Kidney (tissue), 13 donors: ENCODE measurements at regions not wholly inside any gene's neighbourhood (a gene's known extent, or its start where the extent isn't known, plus 50 kb on each side); places are given as distances from the start of the nearest gene placed in this dataset.

Experiments used
- DNase-seq, 5 donors: peaks; one replicate each; pipeline ENCODE4 v3.0.0-alpha.2; 2013 to 2020
- FAIRE-seq: peaks from 2 replicates; lab custom pipeline; 2012; peaks lifted over from hg19 to GRCh38; lab: Jason Lieb, UNC
- H3K27ac ChIP-seq, 2 donors: one replicate each; pipeline ENCODE4 v1.7.0; 2013; ENCODE audit warnings: low read depth in 2 of 2, low read length in 2 of 2, inconsistent platforms in 1 of 2
- H3K27me3 ChIP-seq: one replicate; pipeline ENCODE4 v1.7.1; 2013; ENCODE audit warnings: low read length, inconsistent platforms; ENCODE audit not compliant: control insufficient read depth, insufficient read depth
- H3K36me3 ChIP-seq, 3 donors: one replicate each; pipeline versions ENCODE4 v1.7.0 to v1.7.1; 2013; ENCODE audit warnings: low read length in 3 of 3, control low read depth in 1 of 3, inconsistent platforms in 1 of 3; ENCODE audit not compliant: insufficient read depth in 3 of 3, control insufficient read depth in 2 of 3
- H3K4me1 ChIP-seq, 3 donors: one replicate each; pipeline versions ENCODE4 v1.7.0 to v1.7.1; 2013; ENCODE audit warnings: low read length in 3 of 3, inconsistent platforms in 1 of 3, low read depth in 1 of 3; ENCODE audit not compliant: control insufficient read depth in 2 of 3, insufficient read depth in 2 of 3
- H3K4me3 ChIP-seq, 3 donors: one replicate each; pipeline versions ENCODE4 v1.7.0 to v1.8.1; 2013; ENCODE audit warnings: low read length in 3 of 3, control low read depth in 1 of 3, inconsistent platforms in 1 of 3
- H3K9ac ChIP-seq, 3 donors: one replicate each; pipeline versions ENCODE4 v1.7.0 to v1.7.1; 2013; ENCODE audit warnings: low read length in 3 of 3, control low read depth in 1 of 3, inconsistent platforms in 1 of 3
- H3K9me3 ChIP-seq, 3 donors: one replicate each; pipeline versions ENCODE4 v1.7.0 to v1.7.1; 2013; ENCODE audit warnings: low read length in 3 of 3, control low read depth in 1 of 3, inconsistent platforms in 1 of 3; ENCODE audit not compliant: control insufficient read depth in 2 of 3, insufficient read depth in 1 of 3
- intact Hi-C: fragments of 100-400 bp; cut with DNase I; formaldehyde crosslinking; loops from one replicate; pipeline ENCODE4 v1.11.1; 2022
- TF ChIP-seq, protein P1 (sequence below): IDR thresholded peaks from 3 replicates; pipeline ENCODE4 v1.5.1; 2012; ENCODE audit warnings: mild to moderate bottlenecking, moderate library complexity, borderline replicate concordance; ENCODE audit not compliant: insufficient read depth; ENCODE audit errors: extremely low read depth
- donor health status: control.
- donor health status: control.
- donor health status: control.
- donor health status: control.
- donor health status: control.
- donor health status: DM: yes; HTN: yes; CAD: no.
- donor health status: Normal renal cell carcinoma (clear cell type).

DNA sequence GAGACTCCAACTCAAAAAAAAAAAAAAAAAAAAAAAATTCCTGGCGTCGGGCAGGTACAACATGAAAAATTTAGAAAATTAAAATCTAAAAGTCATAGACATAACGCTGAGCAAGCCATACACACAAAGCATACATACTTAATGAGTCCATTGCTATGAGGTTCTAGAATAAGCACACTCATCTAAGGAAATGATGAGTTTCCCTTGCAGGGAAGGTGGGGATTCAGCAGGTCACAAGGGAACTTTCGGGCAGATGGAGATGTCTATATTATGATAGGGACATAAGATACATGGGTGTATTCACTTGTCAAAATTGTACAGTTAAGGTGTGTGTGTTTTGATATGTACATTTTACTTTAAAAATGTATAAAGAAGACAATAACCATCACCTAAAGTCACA is 120.2 kb upstream of the LIPC start:
- Histone ChIP-seq H3K27ac (no peak overlapping the region), H3K27me3 (no peaks in the 10 kb centered on the region), H3K4me1 (peaks cover 0 to 5% (median 2%) of the 10 kb centered on the region in 3 donors), H3K9ac (no peak overlapping the region), H3K4me3 (no peak overlapping the region), H3K9me3 (no peaks in the 10 kb centered on the region), H3K36me3 (no peaks in the 10 kb centered on the region)
- no peak for FAIRE-seq
- intact Hi-C loops, result no loop called here
- DNase-seq, result no peak
- TF ChIP-seq, protein P1, sequence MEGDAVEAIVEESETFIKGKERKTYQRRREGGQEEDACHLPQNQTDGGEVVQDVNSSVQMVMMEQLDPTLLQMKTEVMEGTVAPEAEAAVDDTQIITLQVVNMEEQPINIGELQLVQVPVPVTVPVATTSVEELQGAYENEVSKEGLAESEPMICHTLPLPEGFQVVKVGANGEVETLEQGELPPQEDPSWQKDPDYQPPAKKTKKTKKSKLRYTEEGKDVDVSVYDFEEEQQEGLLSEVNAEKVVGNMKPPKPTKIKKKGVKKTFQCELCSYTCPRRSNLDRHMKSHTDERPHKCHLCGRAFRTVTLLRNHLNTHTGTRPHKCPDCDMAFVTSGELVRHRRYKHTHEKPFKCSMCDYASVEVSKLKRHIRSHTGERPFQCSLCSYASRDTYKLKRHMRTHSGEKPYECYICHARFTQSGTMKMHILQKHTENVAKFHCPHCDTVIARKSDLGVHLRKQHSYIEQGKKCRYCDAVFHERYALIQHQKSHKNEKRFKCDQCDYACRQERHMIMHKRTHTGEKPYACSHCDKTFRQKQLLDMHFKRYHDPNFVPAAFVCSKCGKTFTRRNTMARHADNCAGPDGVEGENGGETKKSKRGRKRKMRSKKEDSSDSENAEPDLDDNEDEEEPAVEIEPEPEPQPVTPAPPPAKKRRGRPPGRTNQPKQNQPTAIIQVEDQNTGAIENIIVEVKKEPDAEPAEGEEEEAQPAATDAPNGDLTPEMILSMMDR, result no peak

DNA sequence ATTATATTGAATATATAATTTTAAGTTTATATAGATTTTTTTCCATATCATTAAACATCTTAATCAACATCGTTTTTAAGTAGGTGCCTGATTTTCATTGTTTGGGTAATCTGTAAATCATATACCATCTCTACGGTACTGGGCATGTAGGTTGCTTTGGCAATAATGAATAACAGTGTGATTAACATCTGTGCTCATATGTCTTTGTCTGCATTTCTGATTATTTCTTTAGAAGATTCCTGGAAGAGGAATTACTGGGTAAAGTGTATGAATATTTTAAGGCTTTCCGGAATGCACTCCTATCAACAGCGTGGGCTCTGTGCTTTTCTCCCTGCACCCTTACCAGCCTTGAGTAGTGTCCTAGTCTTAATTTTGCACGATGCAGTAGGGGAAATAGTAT is 119.8 kb upstream of the LIPC start:
- Histone ChIP-seq H3K4me3 (no peak overlapping the region), H3K4me1 (peaks cover 0 to 5% (median 0%) of the 10 kb centered on the region in 3 donors), H3K9ac (no peak overlapping the region), H3K27ac (no peak overlapping the region), H3K27me3 (no peaks in the 10 kb centered on the region), H3K9me3 (no peaks in the 10 kb centered on the region), H3K36me3 (no peaks in the 10 kb centered on the region)
- FAIRE-seq (no peak), DNase-seq (no peak)
- intact Hi-C loops, result no loop called here
- TF ChIP-seq, protein P1, result no peak

DNA sequence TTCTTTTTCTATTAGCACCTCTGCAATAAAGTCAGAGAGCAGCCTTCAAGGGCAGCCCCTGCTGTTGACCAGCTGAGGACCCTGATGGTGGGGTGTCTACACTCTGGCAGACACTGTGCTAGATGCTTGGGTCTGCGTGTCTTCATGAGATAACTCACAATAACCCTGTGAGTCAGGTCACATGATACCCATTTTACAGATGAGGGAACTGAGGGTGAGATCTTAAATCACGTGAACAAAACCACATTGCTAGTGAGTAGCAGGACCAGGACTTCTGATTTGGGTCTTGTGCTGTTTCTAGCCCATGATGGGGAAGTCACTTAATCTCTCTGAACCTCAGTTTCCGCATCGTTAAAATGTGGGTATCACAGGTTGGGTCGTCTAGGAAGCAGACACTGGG is 118.5 kb upstream of the LIPC start:
- Histone ChIP-seq H3K36me3 (no peaks in the 10 kb centered on the region), H3K9me3 (no peaks in the 10 kb centered on the region), H3K4me3 (no peak overlapping the region), H3K4me1 (peaks cover 0 to 5% (median 0%) of the 10 kb centered on the region in 3 donors), H3K27ac (no peak overlapping the region), H3K27me3 (no peaks in the 10 kb centered on the region), H3K9ac (no peak overlapping the region)
- TF ChIP-seq, protein P1, result no peak
- DNase-seq (no peak), FAIRE-seq (no peak)
- intact Hi-C loops, result no loop called here
